Endothelial cell (in vitro differentiated cells): ENCODE measurements at regions not wholly inside any gene's neighbourhood (a gene's known extent, or its start where the extent isn't known, plus 50 kb on each side); places are given as distances from the start of the nearest gene placed in this dataset.

Experiments used
- DNase-seq: peaks from one replicate; pipeline ENCODE4 v3.0.0; 2021; ENCODE audit warnings: low spot score
- H3K27ac Mint-ChIP-seq: one replicate; pipeline ENCODE4 v1.8.0; 2021; ENCODE audit warnings: mixed read lengths, inconsistent platforms; ENCODE audit not compliant: unreplicated experiment
- H3K27me3 Mint-ChIP-seq: one replicate; pipeline ENCODE4 v1.8.0; 2021; ENCODE audit warnings: mild to moderate bottlenecking, moderate library complexity, mixed read lengths, inconsistent platforms; ENCODE audit not compliant: unreplicated experiment
- H3K36me3 Mint-ChIP-seq: one replicate; pipeline ENCODE4 v1.8.0; 2021; ENCODE audit warnings: mild to moderate bottlenecking, low read depth, mixed read lengths, inconsistent platforms; ENCODE audit not compliant: unreplicated experiment
- H3K4me1 Mint-ChIP-seq: one replicate; pipeline ENCODE4 v1.8.0; 2021; ENCODE audit warnings: mild to moderate bottlenecking, mixed read lengths, inconsistent platforms; ENCODE audit not compliant: unreplicated experiment
- H3K4me3 Mint-ChIP-seq: one replicate; pipeline ENCODE4 v1.8.0; 2021; ENCODE audit warnings: mild to moderate bottlenecking, mixed read lengths, inconsistent platforms; ENCODE audit not compliant: unreplicated experiment
- H3K9me3 Mint-ChIP-seq: one replicate; pipeline ENCODE4 v1.8.0; 2021; ENCODE audit warnings: mixed read lengths, inconsistent platforms; ENCODE audit not compliant: unreplicated experiment
- TF ChIP-seq, protein P1 (sequence below): fragments of 200-600 bp; sonication (generic); IDR thresholded peaks from one replicate; pipeline ENCODE4 v1.5.0; 2021; ENCODE audit warnings: antibody characterized with exemption; ENCODE audit not compliant: unreplicated experiment

DNA sequence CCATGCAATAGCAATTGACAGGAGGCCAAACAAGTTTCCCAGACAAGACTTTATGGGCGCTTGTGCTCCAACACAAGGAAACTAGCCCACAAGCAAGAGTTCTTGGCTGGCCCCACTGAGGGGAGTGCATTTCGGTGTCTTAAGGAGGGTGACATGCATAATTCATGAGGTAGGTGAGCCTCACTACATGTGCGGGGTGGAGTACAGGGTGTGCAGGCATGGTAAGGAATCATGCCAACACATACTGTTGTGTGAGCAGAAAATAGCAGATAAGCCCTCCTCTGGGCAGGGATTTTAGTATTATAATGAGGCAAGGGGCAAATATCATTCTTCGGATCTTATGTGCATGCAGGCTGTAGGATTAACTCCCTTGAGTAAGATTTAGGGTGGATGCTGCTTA lies 78.7 kb upstream of the SLC1A4 start:
- H3K4me1 Mint-ChIP-seq: peaks cover 14% of the 10 kb centered on the region
- no peak for DNase-seq
- H3K27me3 Mint-ChIP-seq: peaks cover 6% of the 10 kb centered on the region
- TF ChIP-seq, protein P1, sequence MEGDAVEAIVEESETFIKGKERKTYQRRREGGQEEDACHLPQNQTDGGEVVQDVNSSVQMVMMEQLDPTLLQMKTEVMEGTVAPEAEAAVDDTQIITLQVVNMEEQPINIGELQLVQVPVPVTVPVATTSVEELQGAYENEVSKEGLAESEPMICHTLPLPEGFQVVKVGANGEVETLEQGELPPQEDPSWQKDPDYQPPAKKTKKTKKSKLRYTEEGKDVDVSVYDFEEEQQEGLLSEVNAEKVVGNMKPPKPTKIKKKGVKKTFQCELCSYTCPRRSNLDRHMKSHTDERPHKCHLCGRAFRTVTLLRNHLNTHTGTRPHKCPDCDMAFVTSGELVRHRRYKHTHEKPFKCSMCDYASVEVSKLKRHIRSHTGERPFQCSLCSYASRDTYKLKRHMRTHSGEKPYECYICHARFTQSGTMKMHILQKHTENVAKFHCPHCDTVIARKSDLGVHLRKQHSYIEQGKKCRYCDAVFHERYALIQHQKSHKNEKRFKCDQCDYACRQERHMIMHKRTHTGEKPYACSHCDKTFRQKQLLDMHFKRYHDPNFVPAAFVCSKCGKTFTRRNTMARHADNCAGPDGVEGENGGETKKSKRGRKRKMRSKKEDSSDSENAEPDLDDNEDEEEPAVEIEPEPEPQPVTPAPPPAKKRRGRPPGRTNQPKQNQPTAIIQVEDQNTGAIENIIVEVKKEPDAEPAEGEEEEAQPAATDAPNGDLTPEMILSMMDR: no peak
- H3K27ac Mint-ChIP-seq: no peak overlapping the region
- H3K9me3 Mint-ChIP-seq: no peaks in the 10 kb centered on the region
- no peaks in the 10 kb centered on the region for H3K36me3 Mint-ChIP-seq
- no peak overlapping the region for H3K4me3 Mint-ChIP-seq

- no peak overlapping the region for H3K4me3 Mint-ChIP-seq
- peaks cover 6% of the 10 kb centered on the region for H3K27me3 Mint-ChIP-seq
- TF ChIP-seq, protein P1: no peak
- no peak overlapping the region for H3K27ac Mint-ChIP-seq
- no peak for DNase-seq
- H3K9me3 Mint-ChIP-seq: no peaks in the 10 kb centered on the region
- peaks cover 14% of the 10 kb centered on the region for H3K4me1 Mint-ChIP-seq
- H3K36me3 Mint-ChIP-seq: no peaks in the 10 kb centered on the region
Observed at GRCh38 chr2:64910972-64911433, 78.2 kb upstream of the SLC1A4 start.

DNA sequence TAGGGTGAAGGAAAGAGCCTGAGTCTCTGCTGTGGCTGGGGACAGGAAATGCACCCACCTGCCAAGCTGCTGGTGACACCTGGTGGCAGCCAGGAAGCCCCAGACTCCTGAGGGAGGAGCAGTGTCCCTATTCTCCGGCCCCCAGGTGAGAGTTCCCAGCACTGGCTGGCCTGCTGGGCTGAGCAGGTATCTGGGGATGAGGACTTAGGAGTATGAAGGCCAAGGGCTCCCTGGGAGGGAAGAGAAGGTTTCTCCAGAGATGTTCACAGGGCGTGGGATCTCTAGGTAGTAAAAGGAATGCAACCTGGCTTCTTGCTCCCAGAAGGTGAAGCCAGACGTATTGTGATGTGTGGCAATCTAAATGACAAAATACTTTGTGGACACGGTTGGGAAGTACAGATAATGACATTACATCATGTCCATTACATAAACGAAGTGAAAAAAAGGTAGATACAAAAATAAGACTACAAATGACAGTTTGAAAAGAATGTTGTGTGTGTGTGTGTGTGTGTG lies 75.8 kb upstream of the SLC1A4 start:
- no peak for DNase-seq
- no peak overlapping the region for H3K4me3 Mint-ChIP-seq

DNA sequence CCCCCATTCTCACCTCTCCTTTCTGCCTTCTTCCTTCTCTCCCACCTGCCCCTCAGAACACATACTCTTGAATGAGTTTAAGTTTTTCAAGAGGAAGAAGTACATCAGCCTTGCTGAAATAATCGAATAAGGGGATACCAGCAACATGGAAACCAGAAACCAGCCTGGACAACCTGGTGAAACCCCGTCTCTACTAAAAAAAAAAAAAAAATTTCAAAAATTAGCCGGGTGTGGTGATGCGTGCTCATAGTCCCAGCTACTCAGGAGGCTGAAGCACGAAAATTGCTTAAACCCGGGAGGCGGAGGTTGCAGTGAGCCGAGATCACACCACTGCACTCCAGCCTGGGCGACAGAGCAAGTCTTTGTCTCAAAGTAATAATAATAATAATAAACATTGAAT lies 75.0 kb upstream of the SLC1A4 start:
- peaks cover 8% of the 10 kb centered on the region for H3K4me1 Mint-ChIP-seq
- no peak overlapping the region for H3K27ac Mint-ChIP-seq
- TF ChIP-seq, protein P1: no peak
- DNase-seq: no peak
- no peak overlapping the region for H3K4me3 Mint-ChIP-seq
- no peaks in the 10 kb centered on the region for H3K36me3 Mint-ChIP-seq
- H3K27me3 Mint-ChIP-seq: peaks cover 4% of the 10 kb centered on the region
- H3K9me3 Mint-ChIP-seq: no peaks in the 10 kb centered on the region

More for the DNA sequence above, 75.8 kb upstream of the SLC1A4 start:
- H3K27me3 Mint-ChIP-seq: peaks cover 6% of the 10 kb centered on the region
- H3K36me3 Mint-ChIP-seq: no peaks in the 10 kb centered on the region
- no peak overlapping the region for H3K27ac Mint-ChIP-seq
- H3K4me1 Mint-ChIP-seq: peaks cover 8% of the 10 kb centered on the region
- H3K9me3 Mint-ChIP-seq: no peaks in the 10 kb centered on the region
- TF ChIP-seq, protein P1: no peak

DNA sequence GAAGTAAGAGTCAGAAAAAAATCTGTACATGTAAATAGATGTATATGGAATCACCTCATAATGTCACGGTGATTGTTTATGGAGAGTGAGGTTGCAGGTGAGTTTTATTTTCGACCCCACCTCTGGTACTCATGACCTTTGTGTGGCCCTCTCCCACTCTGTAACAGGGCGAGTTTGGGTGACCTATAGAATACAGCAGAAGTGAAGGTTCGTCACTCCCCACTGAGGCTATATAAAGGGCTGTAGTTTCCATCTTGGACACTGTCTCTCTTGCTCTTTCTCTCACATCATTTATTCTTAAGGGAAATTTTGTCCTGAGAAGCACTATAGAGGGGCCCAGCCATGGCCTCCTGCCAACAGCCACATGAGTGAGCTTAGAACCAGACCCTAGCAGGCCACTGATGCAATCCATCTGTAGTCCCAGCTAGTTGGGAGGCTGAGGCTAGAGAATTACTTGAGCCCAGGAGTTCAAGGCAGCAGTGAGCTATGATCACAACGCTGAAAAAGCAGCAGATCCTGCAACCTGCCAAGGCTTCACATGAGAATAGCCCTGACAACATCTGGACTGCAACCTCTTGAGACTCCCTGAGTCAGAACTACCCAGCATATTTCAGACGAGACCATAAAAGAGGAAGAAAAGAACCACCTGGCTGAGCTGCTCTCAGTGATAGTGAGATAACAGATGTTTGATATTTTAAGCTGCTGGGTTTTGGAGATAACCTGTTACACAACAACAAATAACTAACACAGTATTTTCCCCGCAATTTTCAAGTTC lies 74.3 kb upstream of the SLC1A4 start:
- H3K9me3 Mint-ChIP-seq: no peaks in the 10 kb centered on the region
- peaks cover 8% of the 10 kb centered on the region for H3K4me1 Mint-ChIP-seq
- no peak for DNase-seq
- TF ChIP-seq, protein P1: no peak
- no peaks in the 10 kb centered on the region for H3K36me3 Mint-ChIP-seq
- H3K4me3 Mint-ChIP-seq: no peak overlapping the region
- H3K27ac Mint-ChIP-seq: no peak overlapping the region
- H3K27me3 Mint-ChIP-seq: peaks cover 4% of the 10 kb centered on the region
